ENCODE measurements at regions not wholly inside any gene's neighbourhood (a gene's known extent, or its start where the extent isn't known, plus 50 kb on each side); places are given as distances from the start of the nearest gene placed in this dataset.

GRCh38 chr5:171562822-171563221 is 143.4 kb downstream of the FGF18 start:
- Mint-ChIP-seq H3K27me3 (ENCODE audit: low read depth) (no peaks in the 10 kb centered on the region; the same call in 1 of the 2 replicates), H3K36me3 (peaks cover 11% of the 10 kb centered on the region; the same call in 1 of the 2 replicates), H3K9me3 (peaks cover 25% of the 10 kb centered on the region), H3K4me1 (no peaks in the 10 kb centered on the region), H3K27ac (no peak overlapping the region), H3K4me3 (no peak overlapping the region)
- TF ChIP-seq AFF4 (CRISPR knock-in tag; IDR thresholded peaks at IDR 0.05; ENCODE audit: borderline replicate concordance) (no peak), ZNF232 (CRISPR knock-in tag; IDR thresholded peaks at IDR 0.05) (no peak), ZSCAN18 (CRISPR knock-in tag; IDR thresholded peaks at IDR 0.05) (no peak), ZNF138 (CRISPR knock-in tag; conservative IDR thresholded peaks at IDR 0.05) (no peak), MAX (CRISPR knock-in tag; IDR thresholded peaks at IDR 0.05) (no peak), SMAD4 (CRISPR knock-in tag; IDR thresholded peaks at IDR 0.05) (no peak), ZNF396 (CRISPR knock-in tag; IDR thresholded peaks at IDR 0.05; ENCODE audit: borderline replicate concordance) (no peak), HMGXB4 (CRISPR knock-in tag; IDR thresholded peaks at IDR 0.05) (no peak), ZNF425 (CRISPR knock-in tag; conservative IDR thresholded peaks at IDR 0.05) (no peak), CREB1 (CRISPR knock-in tag; IDR thresholded peaks at IDR 0.05) (no peak), EMX1 (CRISPR knock-in tag; IDR thresholded peaks at IDR 0.05) (no peak), FOXK1 (CRISPR knock-in tag; IDR thresholded peaks at IDR 0.05) (no peak), JUN (CRISPR knock-in tag; IDR thresholded peaks at IDR 0.05) (no peak), AR (CRISPR knock-in tag; IDR thresholded peaks at IDR 0.05) (no peak), ZNF317 (CRISPR knock-in tag; IDR thresholded peaks at IDR 0.05; ENCODE audit: borderline replicate concordance, low read depth) (no peak), ERG (CRISPR knock-in tag; IDR thresholded peaks at IDR 0.05) (no peak), ELF4 (CRISPR knock-in tag; IDR thresholded peaks at IDR 0.05; ENCODE audit: low read depth) (no peak), NFE2L1 (CRISPR knock-in tag; IDR thresholded peaks at IDR 0.05) (no peak), SOX15 (CRISPR knock-in tag; IDR thresholded peaks at IDR 0.05) (no peak), E2F4 (CRISPR knock-in tag; IDR thresholded peaks at IDR 0.05; ENCODE audit: borderline replicate concordance, low read depth) (no peak)
- ATAC-seq (no peak), DNase-seq (ENCODE audit: low spot score) (no peak)
- CTCF ChIA-PET: no interaction called here
- POLR2A ChIA-PET: no interaction called here

Data from WTC11 (cell line).